Ovary (tissue), 7 donors: ENCODE measurements at regions not wholly inside any gene's neighbourhood (a gene's known extent, or its start where the extent isn't known, plus 50 kb on each side); places are given as distances from the start of the nearest gene placed in this dataset.

Experiments used
- DNase-seq, 5 donors: peaks; one replicate each; pipeline ENCODE4 v3.0.0-alpha.2; 2019 to 2020
- H3K27ac ChIP-seq, 2 donors: fragments of 200-600 bp; one replicate each; pipeline versions ENCODE4 v1.5.1 to v1.8.0; 2019 to 2022
- H3K27me3 ChIP-seq: fragments of 200-600 bp; one replicate; pipeline ENCODE4 v1.8.0; 2022
- H3K36me3 ChIP-seq: fragments of 200-600 bp; sonication (generic); one replicate; pipeline ENCODE4 v1.5.1; 2019
- H3K4me1 ChIP-seq: one replicate; pipeline ENCODE4 v1.8.1; 2013; ENCODE audit warnings: mild to moderate bottlenecking, moderate library complexity; ENCODE audit not compliant: insufficient read depth
- H3K4me3 ChIP-seq: fragments of 200-600 bp; sonication (generic); one replicate; pipeline ENCODE4 v1.5.1; 2017
- H3K9me3 ChIP-seq, 2 donors: fragments of 200-600 bp in 1 of 2; sonication (generic) in 1 of 2; one replicate each; pipeline versions ENCODE4 v1.5.1 to v1.8.1; 2013 to 2019; ENCODE audit warnings: mild to moderate bottlenecking in 1 of 2, moderate library complexity in 1 of 2
- CTCF ChIP-seq, 3 donors: fragments of 450-650 bp in 2 of 3; fragments of 200-600 bp in 1 of 3; IDR thresholded peaks; one replicate each; pipeline versions ENCODE4 v1.5.1 to v1.8.0; 2016 to 2022; ENCODE audit warnings: antibody characterized with exemption in 3 of 3, mild to moderate bottlenecking in 1 of 3
- EP300 ChIP-seq: sonication (generic); formaldehyde crosslinking; IDR thresholded peaks from one replicate; pipeline ENCODE4 v1.6.1; 2017; ENCODE audit warnings: antibody characterized with exemption
- POLR2A ChIP-seq: fragments of 450-650 bp; IDR thresholded peaks from one replicate; pipeline ENCODE4 v1.6.1; 2017; ENCODE audit warnings: antibody characterized with exemption, mild to moderate bottlenecking, moderate library complexity
- WGBS, 3 donors: extraction: QIAGEN DNeasy Blood & Tissue Kit in 1 of 3; methylation state at CpG; one replicate each; pipeline versions ENCODE4 v1.1.5 to v1.1.7; 2013 to 2017; 5-methylcytosine and 5-hydroxymethylcytosine counted together
- intact Hi-C, 4 donors: fragments of 100-400 bp; cut with DNase I; formaldehyde crosslinking; loops; one replicate each; pipeline versions ENCODE4 v1.11.0 to v1.15.1; 2022 to 2023
- donor health status: DM: no; HTN: no; CAD: no; lungs with moderate emphysema.
- donor health status: DM: no; HTN: no; CAD: no.
- donor health status: Bipolar disorder and iron deficiency.
- donor health status: DM: no; HTN: no; CAD: no.
- donor health status: DM: yes; HTN: yes; CAD: no.

- Histone ChIP-seq H3K4me1 (peaks cover 3% of the 10 kb centered on the region), H3K4me3 (no peak overlapping the region), H3K36me3 (no peaks in the 10 kb centered on the region), H3K9me3 (no peaks in the 10 kb centered on the region), H3K27me3 (no peaks in the 10 kb centered on the region), H3K27ac (no peak overlapping the region)
- WGBS, 3 donors: 74 to 86% (median 77%) methylated on average over 8 of the region's 8 CpGs
- no peak for TF ChIP-seq EP300
- TF ChIP-seq POLR2A: no peak
- TF ChIP-seq CTCF (IDR thresholded peaks at IDR 0.05): no peak
- intact Hi-C loops: no loop called here
- no peak for DNase-seq
Observed at GRCh38 chr1:201761178-201761577, 67.8 kb upstream of the IPO9 start.

- Histone ChIP-seq H3K27ac (no peak overlapping the region), H3K9me3 (no peaks in the 10 kb centered on the region), H3K4me1 (peaks cover 3% of the 10 kb centered on the region), H3K36me3 (no peaks in the 10 kb centered on the region), H3K4me3 (no peak overlapping the region), H3K27me3 (no peaks in the 10 kb centered on the region)
- DNase-seq: no peak
- WGBS, 3 donors: 97 to 100% (median 98%) methylated on average over 4 of the region's 4 CpGs
- TF ChIP-seq EP300 (no peak), CTCF (IDR thresholded peaks at IDR 0.05) (no peak), POLR2A (no peak)
- intact Hi-C loops: no loop called here
Observed at GRCh38 chr1:201761871-201762270, 67.1 kb upstream of the IPO9 start.

- no peak for TF ChIP-seq POLR2A
- no peak overlapping the region for H3K27ac ChIP-seq
Observed at GRCh38 chr1:201762381-201762780, 66.6 kb upstream of the IPO9 start.

GRCh38 chr1:201763455-201764140 lies 65.4 kb upstream of the IPO9 start:
- TF ChIP-seq CTCF (IDR thresholded peaks at IDR 0.05) (no peak), POLR2A (no peak), EP300 (no peak)
- Histone ChIP-seq H3K4me3 (no peak overlapping the region), H3K36me3 (no peaks in the 10 kb centered on the region), H3K4me1 (peaks cover 3% of the 10 kb centered on the region), H3K9me3 (no peaks in the 10 kb centered on the region), H3K27ac (no peak overlapping the region), H3K27me3 (no peaks in the 10 kb centered on the region)
- intact Hi-C loops: no loop called here
- no peak for DNase-seq
- WGBS, 3 donors: 49 to 53% (median 52%) methylated on average over 7 of the region's 7 CpGs

More at GRCh38 chr1:201762381-201762780, 66.6 kb upstream of the IPO9 start:
- Histone ChIP-seq H3K4me3 (no peak overlapping the region), H3K9me3 (no peaks in the 10 kb centered on the region), H3K27me3 (no peaks in the 10 kb centered on the region), H3K36me3 (no peaks in the 10 kb centered on the region), H3K4me1 (peaks cover 3% of the 10 kb centered on the region)
- WGBS, 3 donors: 85 to 88% (median 86%) methylated on average over 2 of the region's 2 CpGs
- DNase-seq: no peak
- intact Hi-C loops: no loop called here

DNA sequence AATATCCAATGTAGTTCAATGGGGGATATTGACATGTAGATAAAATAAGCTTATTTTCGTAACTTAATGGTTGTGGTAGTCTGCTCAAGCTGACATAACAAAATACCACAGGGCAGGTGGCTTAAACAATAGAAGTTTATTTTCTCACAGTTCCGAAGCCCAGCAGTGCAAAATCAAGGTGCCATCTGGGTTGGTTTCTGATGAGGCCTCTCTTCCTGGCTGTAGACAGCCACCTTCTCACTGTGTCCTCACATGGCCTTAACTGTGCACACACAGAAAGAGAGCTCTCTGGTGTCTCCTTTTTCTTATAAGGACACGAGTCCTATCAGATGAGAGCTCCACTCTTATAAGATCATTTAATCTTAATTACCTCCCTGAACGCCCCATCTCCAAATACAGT lies 64.8 kb upstream of the IPO9 start:
- Histone ChIP-seq H3K36me3 (no peaks in the 10 kb centered on the region), H3K4me3 (no peak overlapping the region), H3K27ac (no peak overlapping the region), H3K4me1 (peaks cover 3% of the 10 kb centered on the region), H3K9me3 (no peaks in the 10 kb centered on the region), H3K27me3 (no peaks in the 10 kb centered on the region)
- TF ChIP-seq EP300 (no peak), CTCF (IDR thresholded peaks at IDR 0.05) (no peak), POLR2A (no peak)
- no peak for DNase-seq
- 96 to 97% (median 96%) methylated on average over 4 of the region's 4 CpGs for WGBS, 3 donors
- intact Hi-C loops: no loop called here
